22Rv1 (cell line): ENCODE measurements at regions not wholly inside any gene's neighbourhood (a gene's known extent, or its start where the extent isn't known, plus 50 kb on each side); places are given as distances from the start of the nearest gene placed in this dataset.

Experiments used
- ZFX ChIP-seq: fragments of 450-650 bp; IDR thresholded peaks from 2 replicates; pipeline ENCODE4 v1.6.1; 2017; ENCODE audit warnings: antibody characterized with exemption, borderline replicate concordance
- TF ChIP-seq, protein P1 (sequence below): fragments of 450-650 bp; IDR thresholded peaks from 2 replicates; pipeline ENCODE4 v1.5.1; 2017; ENCODE audit warnings: mild to moderate bottlenecking

DNA sequence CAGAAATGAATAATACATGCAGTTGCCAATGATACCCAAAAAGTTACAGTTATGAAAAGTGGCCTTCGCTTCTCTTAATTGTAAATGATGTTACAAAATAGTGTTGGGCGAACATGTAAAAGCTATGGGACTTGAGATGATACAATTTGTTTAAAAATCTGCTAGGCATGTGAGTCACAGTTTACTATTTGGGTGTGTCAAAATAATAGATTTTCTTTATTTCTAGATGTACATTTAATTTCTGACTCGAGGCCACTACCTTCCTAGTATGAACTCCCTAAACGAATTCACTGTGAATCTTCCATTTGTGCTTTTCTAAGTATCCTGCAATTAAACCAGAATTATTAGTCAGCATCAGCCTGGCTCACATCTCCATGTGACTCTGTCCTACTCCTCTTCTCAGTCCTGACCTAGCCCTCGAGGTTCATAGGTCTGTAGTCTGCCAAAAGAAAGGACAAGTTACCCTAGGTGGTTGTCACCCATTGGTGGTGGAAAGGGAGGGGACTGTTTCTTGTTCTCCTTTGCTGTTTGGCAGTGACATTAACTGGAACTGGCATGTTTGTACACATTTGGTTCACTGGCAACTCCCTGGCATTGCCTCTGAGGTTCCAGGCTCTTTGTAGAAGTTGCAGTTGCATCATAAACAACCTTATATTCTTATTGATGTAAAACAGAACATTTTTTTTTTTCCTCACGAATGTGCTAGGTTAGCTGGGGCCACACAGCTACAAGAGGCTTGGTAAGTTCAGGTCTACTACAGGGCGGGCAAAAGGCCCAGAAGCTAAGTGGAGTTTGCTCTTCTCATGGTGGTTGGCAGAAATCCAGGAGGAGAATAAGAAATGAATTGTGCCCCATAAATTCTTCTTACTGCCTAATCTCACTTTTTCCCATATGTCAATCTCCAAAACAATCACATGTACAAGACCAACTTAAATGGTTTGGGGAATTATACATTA lies 746.5 kb upstream of the ADAMTS5 start:
- TF ChIP-seq, protein P1, sequence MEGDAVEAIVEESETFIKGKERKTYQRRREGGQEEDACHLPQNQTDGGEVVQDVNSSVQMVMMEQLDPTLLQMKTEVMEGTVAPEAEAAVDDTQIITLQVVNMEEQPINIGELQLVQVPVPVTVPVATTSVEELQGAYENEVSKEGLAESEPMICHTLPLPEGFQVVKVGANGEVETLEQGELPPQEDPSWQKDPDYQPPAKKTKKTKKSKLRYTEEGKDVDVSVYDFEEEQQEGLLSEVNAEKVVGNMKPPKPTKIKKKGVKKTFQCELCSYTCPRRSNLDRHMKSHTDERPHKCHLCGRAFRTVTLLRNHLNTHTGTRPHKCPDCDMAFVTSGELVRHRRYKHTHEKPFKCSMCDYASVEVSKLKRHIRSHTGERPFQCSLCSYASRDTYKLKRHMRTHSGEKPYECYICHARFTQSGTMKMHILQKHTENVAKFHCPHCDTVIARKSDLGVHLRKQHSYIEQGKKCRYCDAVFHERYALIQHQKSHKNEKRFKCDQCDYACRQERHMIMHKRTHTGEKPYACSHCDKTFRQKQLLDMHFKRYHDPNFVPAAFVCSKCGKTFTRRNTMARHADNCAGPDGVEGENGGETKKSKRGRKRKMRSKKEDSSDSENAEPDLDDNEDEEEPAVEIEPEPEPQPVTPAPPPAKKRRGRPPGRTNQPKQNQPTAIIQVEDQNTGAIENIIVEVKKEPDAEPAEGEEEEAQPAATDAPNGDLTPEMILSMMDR = no peak
- TF ChIP-seq ZFX = no peak
